ENCODE measurements at regions not wholly inside any gene's neighbourhood (a gene's known extent, or its start where the extent isn't known, plus 50 kb on each side); places are given as distances from the start of the nearest gene placed in this dataset.

GRCh38 chr3:153573481-153573880 lies 411.5 kb downstream of the RAP2B start:
- Histone ChIP-seq H3K27ac (no peak overlapping the region), H3K4me3 (no peak overlapping the region), H3K36me3 (no peaks in the 10 kb centered on the region), H3K4me1 (no peaks in the 10 kb centered on the region), H3K27me3 (no peaks in the 10 kb centered on the region), H3K9me3 (peaks cover 0 to 10% (median 0%) of the 10 kb centered on the region in 12 donors)
- TF ChIP-seq POLR2A (IDR thresholded peaks at IDR 0.05): no peak
- TF ChIP-seq CTCF (IDR thresholded peaks at IDR 0.05): no peak
- intact Hi-C loops (cut with DNase I): no loop called here
- no peak for DNase-seq
- WGBS, 4 donors: 69 to 85% (median 81%) methylated on average over 2 of the region's 2 CpGs
- ATAC-seq: no peak

DNA sequence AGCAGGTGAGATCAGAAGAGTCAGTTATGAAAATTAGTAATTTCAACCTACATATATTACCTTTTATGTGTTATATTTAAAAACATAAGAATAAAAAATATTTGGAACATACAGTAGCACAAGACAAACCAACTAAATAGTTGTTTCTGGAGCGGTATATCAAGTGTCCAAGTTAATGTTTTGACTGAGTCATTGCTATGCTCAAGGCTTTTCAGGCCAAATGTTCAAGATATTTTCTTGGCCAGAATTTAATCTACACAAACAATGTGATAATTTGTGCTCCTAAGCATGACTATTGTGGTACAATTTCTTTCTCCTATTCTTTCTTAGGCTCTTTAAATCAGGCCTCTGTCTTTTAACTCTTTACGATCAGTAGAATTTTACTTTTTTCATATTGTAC lies 412.4 kb downstream of the RAP2B start:
- Histone ChIP-seq H3K36me3 (no peaks in the 10 kb centered on the region), H3K4me1 (no peaks in the 10 kb centered on the region), H3K9me3 (peaks cover 0 to 10% (median 0%) of the 10 kb centered on the region in 12 donors), H3K4me3 (no peak overlapping the region), H3K27me3 (no peaks in the 10 kb centered on the region), H3K27ac (no peak overlapping the region)
- intact Hi-C loops (cut with DNase I): no loop called here
- 85 to 87% (median 86%) methylated on average over 2 of the region's 2 CpGs for WGBS, 4 donors
- DNase-seq (no peak), ATAC-seq (no peak)
- TF ChIP-seq POLR2A (IDR thresholded peaks at IDR 0.05) (no peak), CTCF (IDR thresholded peaks at IDR 0.05) (no peak)

DNA sequence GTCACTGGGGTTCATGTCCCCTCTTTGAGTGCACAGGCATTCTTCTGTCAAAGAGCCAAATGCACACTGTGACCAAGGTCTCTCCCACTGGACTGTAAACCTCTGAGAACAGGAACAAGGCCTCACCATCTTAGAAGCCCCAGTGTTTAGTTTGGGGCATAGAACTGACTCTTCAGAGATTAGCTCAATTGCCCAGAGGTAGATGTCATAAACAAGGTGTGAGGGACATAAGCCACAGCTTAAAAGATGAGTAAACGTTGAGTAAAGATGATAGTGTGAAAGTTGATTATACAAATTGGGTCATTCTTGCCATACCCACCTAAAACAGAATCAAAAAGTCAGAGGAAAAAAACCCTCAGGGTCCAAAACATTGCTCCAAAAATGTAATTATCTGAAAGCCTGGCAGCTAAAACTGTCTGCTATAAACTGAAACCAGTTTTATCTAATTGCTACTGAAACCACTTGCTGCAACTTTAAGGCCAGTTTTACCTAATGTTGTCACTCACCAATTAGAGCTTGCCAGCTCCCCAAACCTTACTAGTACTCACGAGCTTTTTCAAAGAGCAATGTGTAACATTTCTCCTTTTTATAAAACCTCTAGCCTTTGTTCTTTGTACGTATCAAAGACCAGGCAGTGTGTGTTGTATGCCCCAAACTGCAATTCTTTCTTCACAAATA lies 415.2 kb downstream of the RAP2B start:
- Histone ChIP-seq H3K27me3 (no peaks in the 10 kb centered on the region), H3K36me3 (no peaks in the 10 kb centered on the region), H3K27ac (no peak overlapping the region), H3K4me1 (no peaks in the 10 kb centered on the region), H3K4me3 (no peak overlapping the region), H3K9me3 (no peaks in the 10 kb centered on the region)
- no peak for ATAC-seq
- TF ChIP-seq POLR2A (IDR thresholded peaks at IDR 0.05) (no peak), CTCF (IDR thresholded peaks at IDR 0.05) (no peak)
- 67 to 77% (median 71%) methylated on average over 3 of the region's 3 CpGs for WGBS, 4 donors
- intact Hi-C loops (cut with DNase I): no loop called here
- no peak for DNase-seq

DNA sequence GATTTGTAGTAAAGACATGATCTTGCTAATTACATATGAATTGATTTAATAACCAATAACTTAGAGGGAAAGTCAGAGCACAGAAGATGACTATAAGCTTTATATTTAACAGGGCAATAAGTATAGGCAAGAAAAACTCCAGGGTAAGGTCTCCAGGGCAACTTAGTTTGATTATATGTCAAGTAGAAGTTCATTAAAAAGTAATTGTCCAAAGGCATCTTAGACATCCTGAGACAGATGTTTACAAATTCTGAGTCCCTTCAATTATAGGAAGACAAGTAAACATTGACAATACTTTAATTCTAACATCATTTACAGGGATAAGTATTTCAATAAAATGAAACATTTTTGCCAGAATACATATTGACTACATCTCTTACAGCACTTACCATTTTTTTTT lies 416.0 kb downstream of the RAP2B start:
- DNase-seq (no peak), ATAC-seq (no peak)
- Histone ChIP-seq H3K27me3 (no peaks in the 10 kb centered on the region), H3K9me3 (no peaks in the 10 kb centered on the region), H3K4me1 (no peaks in the 10 kb centered on the region), H3K27ac (no peak overlapping the region), H3K36me3 (no peaks in the 10 kb centered on the region), H3K4me3 (no peak overlapping the region)
- intact Hi-C loops (cut with DNase I): no loop called here
- TF ChIP-seq CTCF (IDR thresholded peaks at IDR 0.05): no peak
- TF ChIP-seq POLR2A (IDR thresholded peaks at IDR 0.05): no peak

Data from heart left ventricle (tissue), 16 donors.